ENCODE measurements at regions not wholly inside any gene's neighbourhood (a gene's known extent, or its start where the extent isn't known, plus 50 kb on each side); places are given as distances from the start of the nearest gene placed in this dataset.

DNA sequence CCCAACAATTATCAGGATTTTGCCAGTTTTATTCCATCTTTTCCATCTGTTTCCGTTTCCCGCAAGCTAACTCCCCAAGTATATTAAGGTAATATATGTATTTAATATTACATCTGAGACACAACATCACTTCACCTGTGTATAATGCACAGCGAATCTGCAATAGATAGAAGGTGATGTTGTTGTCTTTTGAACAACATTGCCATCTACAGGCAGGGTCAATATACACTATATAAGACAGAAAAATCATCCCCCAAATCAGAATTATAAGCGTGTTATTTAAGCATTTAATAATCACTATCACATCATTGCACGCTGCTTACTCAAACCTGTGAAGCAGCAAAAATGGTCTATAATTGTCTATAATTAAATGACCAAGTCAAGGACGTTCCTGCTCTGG, 1115.5 kb downstream of the NLGN4X start:
- TF ChIP-seq, protein P1, sequence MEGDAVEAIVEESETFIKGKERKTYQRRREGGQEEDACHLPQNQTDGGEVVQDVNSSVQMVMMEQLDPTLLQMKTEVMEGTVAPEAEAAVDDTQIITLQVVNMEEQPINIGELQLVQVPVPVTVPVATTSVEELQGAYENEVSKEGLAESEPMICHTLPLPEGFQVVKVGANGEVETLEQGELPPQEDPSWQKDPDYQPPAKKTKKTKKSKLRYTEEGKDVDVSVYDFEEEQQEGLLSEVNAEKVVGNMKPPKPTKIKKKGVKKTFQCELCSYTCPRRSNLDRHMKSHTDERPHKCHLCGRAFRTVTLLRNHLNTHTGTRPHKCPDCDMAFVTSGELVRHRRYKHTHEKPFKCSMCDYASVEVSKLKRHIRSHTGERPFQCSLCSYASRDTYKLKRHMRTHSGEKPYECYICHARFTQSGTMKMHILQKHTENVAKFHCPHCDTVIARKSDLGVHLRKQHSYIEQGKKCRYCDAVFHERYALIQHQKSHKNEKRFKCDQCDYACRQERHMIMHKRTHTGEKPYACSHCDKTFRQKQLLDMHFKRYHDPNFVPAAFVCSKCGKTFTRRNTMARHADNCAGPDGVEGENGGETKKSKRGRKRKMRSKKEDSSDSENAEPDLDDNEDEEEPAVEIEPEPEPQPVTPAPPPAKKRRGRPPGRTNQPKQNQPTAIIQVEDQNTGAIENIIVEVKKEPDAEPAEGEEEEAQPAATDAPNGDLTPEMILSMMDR (IDR thresholded peaks at IDR 0.05; ENCODE audit: low read depth, low read length), result no peak
- H3K4me3 ChIP-seq (ENCODE audit: low read depth, low read length), result no peak overlapping the region

DNA sequence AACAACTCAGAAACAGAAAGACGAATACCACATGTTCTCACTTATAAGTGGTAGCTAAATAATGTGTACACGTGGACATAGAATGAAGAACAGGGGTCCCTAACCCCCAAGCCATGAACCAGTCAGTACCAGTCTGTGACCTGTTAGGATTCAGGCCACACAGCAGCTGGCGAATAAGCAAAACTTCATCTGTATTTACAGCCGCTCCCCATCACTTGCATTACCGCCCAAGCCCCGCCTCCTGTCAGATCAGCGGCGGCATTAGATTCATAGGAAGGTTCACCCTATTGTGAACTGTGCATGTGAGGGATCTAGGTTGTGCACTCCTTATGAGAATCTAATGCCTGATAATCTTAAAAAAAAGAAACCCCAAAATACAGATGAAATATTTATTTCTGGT, 1128.7 kb downstream of the NLGN4X start:
- H3K4me3 ChIP-seq (ENCODE audit: low read depth, low read length), result no peak overlapping the region
- TF ChIP-seq, protein P1 (IDR thresholded peaks at IDR 0.05; ENCODE audit: low read depth, low read length), result no peak

DNA sequence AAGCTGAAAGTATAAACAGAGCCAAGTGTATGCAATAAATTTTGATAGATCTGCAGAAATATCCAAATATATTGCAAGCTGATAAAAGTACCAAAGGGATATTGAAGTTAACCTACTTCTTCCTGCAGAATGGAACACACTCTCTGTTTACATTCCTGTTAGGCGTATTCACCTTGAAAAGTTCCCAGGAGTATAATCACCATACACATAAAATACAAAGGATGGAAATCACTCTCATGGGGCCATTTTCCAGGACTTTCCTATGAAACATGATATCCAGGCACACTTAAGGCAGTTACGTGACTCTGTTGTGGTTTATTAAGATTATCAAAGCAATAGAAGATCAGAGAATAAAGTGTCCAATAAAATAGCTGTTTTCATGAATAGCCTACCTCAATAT, 1142.3 kb downstream of the NLGN4X start:
- TF ChIP-seq, protein P1 (IDR thresholded peaks at IDR 0.05; ENCODE audit: low read depth, low read length), result no peak
- H3K4me3 ChIP-seq (ENCODE audit: low read depth, low read length), result no peak overlapping the region

DNA sequence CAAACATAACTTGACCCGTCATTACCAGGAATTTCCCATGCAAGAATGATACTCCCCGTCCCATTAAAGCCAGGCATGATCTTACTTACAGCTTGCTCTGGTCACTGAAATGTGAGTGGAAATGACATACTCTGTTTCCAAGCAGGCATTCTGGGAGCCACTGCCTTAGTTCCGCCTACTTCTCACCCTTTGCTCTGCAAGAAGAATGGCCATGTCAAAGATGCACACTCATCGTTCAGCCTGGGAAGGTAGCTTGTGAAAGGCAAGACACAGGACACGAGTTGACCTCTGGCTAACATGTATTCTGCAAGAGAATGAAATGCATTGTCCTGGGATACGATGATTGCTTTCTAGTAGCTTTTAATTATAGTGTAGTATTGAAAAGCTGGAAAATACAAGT, 1144.4 kb downstream of the NLGN4X start:
- no peak overlapping the region for H3K4me3 ChIP-seq (ENCODE audit: low read depth, low read length)
- TF ChIP-seq, protein P1 (IDR thresholded peaks at IDR 0.05; ENCODE audit: low read depth, low read length), result no peak

DNA sequence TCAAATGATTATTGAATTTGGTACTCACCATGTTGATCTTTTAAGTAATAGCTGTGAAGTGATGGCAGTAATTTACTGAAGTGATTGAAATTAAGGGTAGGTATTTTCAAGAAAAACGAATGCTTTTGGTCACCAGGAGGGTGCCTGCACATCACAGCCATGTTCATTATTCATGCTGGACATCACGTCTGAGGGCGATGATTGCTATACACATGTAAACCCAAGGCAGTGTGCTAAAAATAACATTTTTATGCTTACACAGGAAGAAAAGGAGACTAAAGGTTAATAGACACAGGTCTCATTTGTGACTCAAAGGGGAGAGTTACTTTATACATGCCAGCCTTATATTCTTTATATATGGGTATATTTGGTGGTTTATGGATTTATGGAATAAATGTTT, 1146.0 kb downstream of the NLGN4X start:
- TF ChIP-seq, protein P1 (IDR thresholded peaks at IDR 0.05; ENCODE audit: low read depth, low read length), result no peak
- no peak overlapping the region for H3K4me3 ChIP-seq (ENCODE audit: low read depth, low read length)

DNA sequence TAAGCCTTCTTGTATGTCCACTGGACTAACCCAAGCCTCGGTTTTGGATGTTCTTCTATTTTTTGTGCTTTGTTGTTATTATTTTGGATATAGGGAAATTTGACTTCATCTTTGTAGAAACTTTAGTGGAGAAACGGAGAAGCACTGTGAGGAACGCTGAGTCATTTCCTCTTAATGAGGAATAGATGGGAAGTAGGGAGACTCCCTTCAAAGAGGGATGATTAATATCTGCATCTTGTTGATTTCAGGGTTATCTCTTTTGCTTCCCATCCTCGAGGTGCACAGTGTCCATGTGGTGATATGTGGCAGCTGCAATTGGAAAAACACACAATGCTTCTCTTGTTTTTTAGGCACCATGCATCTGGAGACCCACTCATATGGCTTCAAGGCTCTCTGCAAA, 1147.9 kb downstream of the NLGN4X start:
- TF ChIP-seq, protein P1 (IDR thresholded peaks at IDR 0.05; ENCODE audit: low read depth, low read length), result no peak
- H3K4me3 ChIP-seq (ENCODE audit: low read depth, low read length), result no peak overlapping the region

DNA sequence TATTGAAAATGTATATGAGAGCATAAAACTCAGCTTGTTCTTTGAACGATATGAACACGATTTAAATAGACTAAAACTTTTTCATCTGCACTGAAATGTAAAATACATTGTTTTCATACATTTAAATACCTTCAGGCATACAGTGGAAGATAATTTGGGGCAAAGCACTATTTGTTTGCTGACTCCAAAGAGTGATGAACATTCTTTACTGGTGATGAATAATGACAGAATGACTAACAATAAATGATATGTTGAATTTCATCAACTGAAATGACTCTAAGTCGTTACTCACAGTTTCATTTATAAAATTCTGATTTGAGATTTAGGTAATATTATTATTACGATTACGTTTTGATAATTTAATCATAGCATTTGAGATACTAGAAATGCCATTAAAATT, 1160.1 kb downstream of the NLGN4X start:
- TF ChIP-seq, protein P1 (IDR thresholded peaks at IDR 0.05; ENCODE audit: low read depth, low read length), result no peak
- H3K4me3 ChIP-seq (ENCODE audit: low read depth, low read length), result no peak overlapping the region

Data from WI38 (cell line).